GM21360 (cell line): ENCODE measurements at regions not wholly inside any gene's neighbourhood (a gene's known extent, or its start where the extent isn't known, plus 50 kb on each side); places are given as distances from the start of the nearest gene placed in this dataset.
"Not testable (repeated sequence)": the region's sequence is repeated elsewhere in the genome, so short reads cannot be mapped to it uniquely, and the experiment has no call there.

Source experiments
- ATAC-seq: cut with Tn5 transposase; IDR thresholded peaks from one replicate; pipeline ENCODE4 v1.9.1; 2021; ENCODE audit warnings: mild to moderate bottlenecking, moderate library complexity; ENCODE audit not compliant: unreplicated experiment

DNA sequence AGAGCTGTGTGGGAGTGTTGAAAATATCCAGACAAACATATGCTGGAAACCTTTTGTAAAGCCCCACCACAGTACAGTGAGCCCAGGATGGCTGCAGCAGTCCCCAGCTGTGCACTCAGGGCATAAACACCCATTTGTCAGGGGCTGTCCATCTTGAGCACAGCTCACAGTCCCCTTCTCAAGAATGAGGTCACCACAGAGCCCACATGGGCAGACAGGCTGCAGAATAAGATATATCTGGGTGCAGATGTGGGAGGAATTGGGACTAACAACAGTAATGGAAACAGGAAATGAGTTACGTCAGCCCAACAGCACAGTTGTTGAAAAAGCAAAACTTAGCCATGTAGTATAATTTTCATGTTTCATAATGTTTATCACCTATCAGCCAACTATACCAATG, 219.6 kb downstream of the ETAA1 start:
- peak; percentile 91 for ATAC-seq

- no peak for ATAC-seq
Measured at GRCh38 chr2:67619204-67619603, 222.1 kb downstream of the ETAA1 start.

GRCh38 chr2:67623741-67624140, 226.6 kb downstream of the ETAA1 start:
- ATAC-seq, result not testable (repeated sequence)

DNA sequence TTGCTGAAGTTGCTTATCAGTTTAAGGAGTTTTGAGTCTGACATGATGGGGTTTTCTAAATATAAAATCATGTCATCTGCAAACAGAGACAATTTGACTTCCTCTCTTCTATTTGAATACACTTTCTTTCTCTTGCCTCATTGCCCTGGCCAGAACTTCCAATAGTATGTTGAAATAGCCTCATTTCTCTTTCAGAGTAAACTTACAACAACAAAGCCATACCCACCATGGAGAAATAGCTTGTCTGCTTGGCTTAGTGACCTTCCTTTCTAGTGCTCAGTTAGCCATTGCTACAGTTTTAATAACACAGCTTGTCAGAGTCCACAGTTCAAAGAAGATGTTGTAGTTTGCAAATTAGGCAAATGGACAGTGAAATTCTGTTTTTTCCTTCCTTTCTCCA, 228.0 kb downstream of the ETAA1 start:
- ATAC-seq, result no peak

DNA sequence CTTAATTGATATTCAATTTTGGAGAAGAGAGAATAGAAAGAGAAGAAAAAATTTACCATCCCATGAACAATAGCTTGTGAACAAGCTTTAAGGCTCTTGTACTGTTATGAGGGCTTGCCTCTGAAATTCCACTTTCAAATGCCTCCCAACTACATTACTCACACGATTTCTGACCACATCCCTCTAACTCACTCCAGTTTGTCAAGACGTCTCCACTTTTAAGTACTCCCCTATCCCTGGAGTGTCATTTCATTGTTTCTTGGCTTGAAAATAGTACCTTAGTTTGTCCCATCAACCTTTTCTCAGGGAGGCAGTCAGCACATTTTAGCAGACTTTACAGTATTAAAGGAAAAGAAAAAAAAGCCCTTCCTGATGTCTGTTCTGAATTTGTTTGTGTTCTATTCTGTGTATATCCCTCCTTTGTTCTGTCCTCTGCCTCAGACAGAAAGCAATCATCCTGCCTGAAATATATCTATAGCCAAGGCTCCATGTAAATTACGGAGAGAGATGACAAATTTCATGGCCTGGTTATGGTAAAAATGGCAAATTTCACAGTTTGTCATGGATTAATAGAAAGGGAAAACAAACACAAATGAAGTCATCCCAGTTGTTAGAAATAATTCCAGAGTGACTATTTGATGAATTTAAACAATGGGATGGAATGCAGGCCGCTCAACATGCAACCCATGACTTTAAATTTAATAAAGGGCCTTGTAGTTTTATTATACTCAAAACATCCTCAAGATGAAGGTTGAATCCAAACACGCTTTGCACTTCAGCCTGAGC, 228.8 kb downstream of the ETAA1 start:
- ATAC-seq, result no peak

- no peak for ATAC-seq
Measured at GRCh38 chr2:67626656-67627055, 229.5 kb downstream of the ETAA1 start.

- ATAC-seq, result no peak
Measured at GRCh38 chr2:67627456-67628207, 230.5 kb downstream of the ETAA1 start.

GRCh38 chr2:67628892-67629291, 231.8 kb downstream of the ETAA1 start:
- ATAC-seq, result no peak

DNA sequence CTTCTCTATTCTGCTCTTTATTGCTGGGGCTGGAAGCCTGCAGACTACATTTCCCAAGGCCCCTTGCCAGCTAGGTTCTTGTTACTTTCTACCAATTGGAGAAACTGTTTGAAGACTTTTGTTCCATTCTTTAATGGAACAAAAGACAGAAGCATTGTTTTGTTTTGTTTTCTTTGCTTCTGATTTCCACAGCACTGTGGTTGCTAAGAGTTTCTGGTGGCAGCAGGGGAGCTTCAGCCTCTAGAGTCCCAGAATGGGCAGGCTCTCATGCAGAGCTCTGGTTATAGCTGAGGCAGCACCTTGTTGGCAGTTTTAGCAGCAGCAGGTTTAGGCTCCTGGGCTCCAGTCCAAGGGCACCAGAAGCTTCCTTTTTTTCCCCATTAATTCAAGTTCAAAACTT, 234.3 kb downstream of the ETAA1 start:
- no peak for ATAC-seq

GRCh38 chr2:67633212-67633856, 236.2 kb downstream of the ETAA1 start:
- no peak for ATAC-seq

DNA sequence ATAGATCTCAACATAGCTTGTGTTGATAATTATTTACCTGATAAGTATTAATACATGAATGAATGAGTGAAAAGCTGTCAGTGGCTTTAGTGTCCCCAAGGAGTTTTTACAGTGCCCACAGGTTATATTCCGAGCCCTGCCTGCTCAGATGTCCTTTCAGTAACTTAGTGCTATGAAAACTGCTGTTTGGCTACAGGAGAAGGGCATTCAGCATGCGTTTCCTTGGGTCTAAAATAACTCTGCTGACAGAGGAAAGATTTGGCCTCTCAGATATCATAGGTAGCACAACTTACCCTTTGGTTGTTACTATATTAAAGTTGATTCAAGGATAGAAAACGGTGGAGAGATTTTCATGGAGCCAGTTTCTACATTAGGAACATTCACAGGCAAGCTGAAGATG, 241.0 kb downstream of the ETAA1 start:
- ATAC-seq, result no peak

DNA sequence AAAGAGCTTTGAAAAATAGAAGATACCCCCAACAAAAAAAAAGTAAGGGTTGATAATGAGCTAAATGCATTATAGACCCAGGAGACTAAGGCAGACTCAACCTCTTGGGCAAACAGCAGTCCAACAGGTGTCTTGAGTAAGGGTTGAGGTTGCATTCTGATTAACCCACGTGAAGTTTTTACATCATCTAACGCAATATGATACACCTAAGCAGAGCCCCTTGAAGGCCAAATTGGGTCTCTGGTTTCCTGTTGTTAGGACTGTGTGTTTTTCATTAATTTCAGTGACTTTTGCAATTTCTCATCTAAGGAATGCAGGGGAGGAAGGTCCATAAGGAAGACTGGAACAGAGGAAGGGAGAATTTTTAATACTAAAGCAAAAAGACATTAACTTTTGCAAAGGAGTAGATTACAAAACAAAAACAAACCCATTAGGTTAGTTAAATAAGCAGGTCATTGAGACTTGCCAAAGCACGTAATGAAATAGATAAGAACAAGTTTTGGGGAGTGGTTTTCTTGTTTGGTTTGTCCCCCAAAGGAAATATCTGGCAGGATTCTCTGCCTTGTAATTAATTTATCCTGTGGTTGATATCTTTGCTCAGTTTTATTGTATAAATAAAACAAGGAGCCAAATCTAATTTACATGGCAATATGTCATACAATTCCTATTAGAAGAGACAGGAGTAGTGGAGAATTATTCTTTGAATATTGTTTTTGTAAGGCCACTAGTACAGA, 244.3 kb downstream of the ETAA1 start:
- no peak for ATAC-seq

- ATAC-seq, result no peak
Measured at GRCh38 chr2:67642046-67642382, 244.9 kb downstream of the ETAA1 start.

GRCh38 chr2:67642961-67643360, 245.8 kb downstream of the ETAA1 start:
- no peak for ATAC-seq

GRCh38 chr2:67645280-67646138, 248.4 kb downstream of the ETAA1 start:
- ATAC-seq, result no peak

DNA sequence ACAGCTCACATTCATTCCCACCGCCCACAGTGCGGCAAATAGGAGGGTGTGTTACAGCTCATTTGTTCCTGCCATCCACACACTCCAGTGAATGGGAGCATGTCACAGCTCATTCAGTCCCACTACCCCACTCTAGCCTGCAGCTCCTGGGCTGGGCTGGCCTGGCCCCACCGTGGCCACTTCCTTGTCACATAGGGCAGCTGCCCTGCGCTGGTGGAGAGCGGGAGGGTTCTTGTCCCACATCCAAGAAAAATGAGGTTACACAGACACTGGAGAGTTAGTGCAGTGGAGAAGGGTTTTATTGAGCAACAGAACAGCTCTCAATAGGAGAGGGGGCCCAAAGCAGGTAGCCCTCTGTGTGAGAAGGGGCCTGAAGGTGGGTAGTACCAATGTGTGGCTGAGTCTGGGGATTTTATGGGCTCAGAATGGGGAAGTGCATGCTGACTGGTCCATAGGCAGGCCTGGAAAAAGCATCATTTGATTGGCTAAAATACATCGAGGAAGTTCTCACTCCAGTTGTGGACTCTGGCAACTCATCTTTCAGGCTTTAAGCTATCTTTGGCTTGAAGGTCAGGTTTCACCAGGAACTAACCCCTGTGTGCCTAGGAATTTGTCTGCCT, 249.7 kb downstream of the ETAA1 start:
- ATAC-seq, result no peak

DNA sequence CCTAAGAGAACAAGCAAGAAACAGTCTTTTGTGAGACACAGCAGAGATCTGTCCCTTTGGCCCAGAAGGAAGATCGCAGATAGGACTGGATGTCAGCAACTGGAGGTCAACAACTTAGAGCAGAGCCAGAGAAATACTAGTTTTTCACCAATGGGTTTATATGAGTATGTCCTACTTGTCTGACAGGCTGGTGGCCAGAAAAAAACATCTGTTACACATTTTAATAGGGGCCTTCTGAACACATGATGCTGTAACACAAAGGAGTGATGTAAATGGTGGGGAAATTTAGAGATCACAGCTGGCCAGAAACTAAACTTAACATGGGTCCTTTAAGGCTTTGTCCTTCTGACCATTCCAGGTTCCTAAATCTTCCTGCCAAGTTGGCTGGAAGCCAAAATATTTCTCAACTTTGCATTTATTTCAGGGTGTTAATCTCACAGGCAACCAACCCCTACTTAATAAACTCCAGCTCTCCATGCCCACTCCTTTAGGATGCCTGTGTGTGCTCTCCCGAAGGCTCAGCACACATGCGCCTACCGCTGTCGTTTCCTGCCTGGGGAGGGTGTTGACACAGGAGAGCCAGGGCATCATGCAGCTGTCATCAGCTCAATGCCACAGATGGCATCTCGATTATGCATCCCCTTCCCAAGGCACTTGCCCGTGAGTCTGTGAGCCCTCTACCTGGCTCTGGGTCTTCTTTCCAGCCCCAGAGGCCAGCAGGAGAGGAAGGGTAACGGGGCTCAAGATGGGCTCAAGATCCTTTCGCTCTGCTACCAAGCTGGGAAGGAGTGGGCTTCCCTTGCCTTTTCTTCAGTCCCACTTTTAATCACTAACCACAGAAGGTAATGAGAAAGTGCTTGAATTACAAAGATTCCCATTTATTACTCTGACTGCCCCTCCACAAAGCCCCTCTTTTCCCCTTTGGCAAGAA, 252.5 kb downstream of the ETAA1 start:
- ATAC-seq, result no peak

DNA sequence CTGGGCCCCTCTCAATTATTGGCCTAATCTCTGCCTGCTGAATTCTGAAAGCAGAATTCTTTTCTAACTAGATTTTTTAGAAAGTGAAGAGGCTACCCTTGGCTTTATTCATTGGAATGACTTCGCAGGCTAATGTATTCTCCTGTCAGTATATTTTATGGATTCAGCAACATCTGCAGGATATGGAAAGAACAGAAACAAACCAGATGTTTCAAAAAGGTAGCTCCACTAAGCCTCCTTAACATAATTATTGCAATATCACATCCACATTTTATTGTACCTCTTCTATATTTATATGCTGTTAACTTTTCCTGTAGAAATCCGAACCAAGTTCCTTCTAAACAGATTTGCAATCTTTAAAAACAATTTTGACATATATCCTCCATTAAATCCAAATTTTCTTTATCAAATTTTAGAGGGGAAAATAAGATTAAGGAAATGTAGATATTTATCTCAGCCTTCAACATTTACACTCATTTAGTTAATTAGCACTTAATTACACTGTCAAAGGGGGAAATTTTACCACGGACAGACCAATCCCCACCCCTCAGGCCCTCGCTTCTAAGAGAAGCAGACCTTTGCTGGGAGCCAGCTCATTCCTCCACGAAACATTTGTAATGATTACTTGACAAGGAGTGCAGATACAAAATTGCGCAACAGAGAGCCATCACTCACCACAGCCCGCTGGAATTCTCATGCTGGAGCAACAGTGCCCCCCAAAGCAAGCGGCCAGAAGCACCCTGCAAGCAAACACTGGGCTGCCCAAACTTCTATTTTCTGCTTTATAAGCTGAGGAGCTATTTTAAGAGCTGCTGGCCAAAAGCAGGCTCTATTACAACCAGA, 253.4 kb downstream of the ETAA1 start:
- ATAC-seq, result peak; percentile 57
